ENCODE measurements at regions not wholly inside any gene's neighbourhood (a gene's known extent, or its start where the extent isn't known, plus 50 kb on each side); places are given as distances from the start of the nearest gene placed in this dataset.

DNA sequence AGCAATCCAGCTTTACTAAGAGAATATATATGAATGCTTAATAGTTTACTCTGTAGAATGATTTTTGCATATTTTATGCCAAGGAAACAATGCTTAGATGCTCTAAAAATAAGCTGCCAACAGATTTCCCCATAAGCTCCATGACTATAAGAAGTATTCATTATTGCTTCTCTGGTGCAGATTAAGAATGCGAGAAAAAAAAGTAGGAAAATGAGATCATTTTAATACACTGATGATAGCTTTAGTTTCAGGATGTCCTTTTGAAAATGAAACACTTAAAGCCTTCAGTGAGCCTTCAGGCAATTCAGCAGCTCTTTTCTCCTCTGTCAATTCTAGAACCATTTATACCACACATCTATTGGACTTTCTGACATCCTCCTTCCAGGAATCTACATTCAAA lies 735.0 kb upstream of the POT1 start:
- no peak for DNase-seq (ENCODE audit: low read depth)

DNA sequence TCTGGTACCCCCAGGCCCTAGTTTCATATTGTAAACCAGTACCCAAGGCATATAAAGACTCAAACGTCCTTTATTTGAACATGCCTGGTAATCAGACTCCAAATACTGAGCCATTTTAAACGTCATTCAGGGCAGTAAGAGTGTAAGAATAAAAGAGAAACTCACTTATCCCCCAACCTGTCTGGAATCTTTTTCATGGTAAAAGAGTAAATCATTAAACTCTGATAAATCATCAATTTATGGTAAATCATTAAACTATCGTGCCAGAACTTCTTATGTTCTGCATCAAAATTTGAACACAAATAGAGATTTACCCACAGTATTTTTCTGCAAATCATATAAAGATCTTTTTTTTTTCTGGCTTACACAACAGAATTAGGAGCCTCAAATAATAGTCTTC lies 734.3 kb upstream of the POT1 start:
- no peak for DNase-seq (ENCODE audit: low read depth)

DNA sequence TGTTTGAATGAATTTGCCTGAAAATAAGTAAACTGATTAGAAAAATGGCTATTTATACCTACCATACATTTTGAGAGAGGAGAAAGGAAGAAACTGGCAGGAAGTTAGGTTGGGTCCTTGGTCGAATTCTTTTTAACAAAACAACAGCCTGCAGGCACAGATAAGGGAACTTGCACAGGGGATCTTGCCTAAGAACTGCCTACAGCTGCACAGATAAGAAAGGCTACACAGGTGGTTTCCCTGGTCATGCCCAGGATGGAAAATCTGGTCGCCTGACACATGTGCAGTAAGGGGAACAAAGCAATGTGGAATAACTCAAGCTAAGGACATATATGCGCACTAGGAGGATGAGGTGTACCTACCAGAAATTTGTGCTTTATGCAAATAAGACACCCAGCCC lies 732.1 kb upstream of the POT1 start:
- no peak for DNase-seq (ENCODE audit: low read depth)

- DNase-seq (ENCODE audit: low read depth), result no peak
These were observed 731.4 kb upstream of the POT1 start for GRCh38 chr7:125661006-125661405.

GRCh38 chr7:125654076-125654475 lies 724.5 kb upstream of the POT1 start:
- DNase-seq (ENCODE audit: low read depth), result no peak

- no peak for DNase-seq (ENCODE audit: low read depth)
These were observed 722.4 kb upstream of the POT1 start for GRCh38 chr7:125651823-125652528.

- no peak for DNase-seq (ENCODE audit: low read depth)
These were observed 718.9 kb upstream of the POT1 start for GRCh38 chr7:125648543-125648942.

DNA sequence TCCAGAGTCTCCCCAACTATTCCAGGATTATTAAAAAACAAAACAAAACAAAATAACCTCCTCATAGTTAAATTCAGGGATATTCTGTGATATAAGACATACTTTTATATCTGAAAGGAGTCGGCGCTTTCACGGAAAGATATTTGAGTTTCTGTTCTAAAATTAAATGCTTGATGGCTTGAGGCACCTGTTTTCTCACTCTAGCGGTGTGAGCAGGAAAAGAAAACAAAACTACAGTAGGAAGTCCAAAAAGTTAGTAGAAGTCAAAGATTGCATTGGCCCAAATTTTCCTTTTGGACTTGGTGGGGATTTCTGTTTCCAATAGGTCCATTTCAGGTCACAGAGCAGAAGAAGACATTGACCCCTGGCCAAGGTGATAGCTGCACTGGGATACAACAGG lies 716.1 kb upstream of the POT1 start:
- no peak for DNase-seq (ENCODE audit: low read depth)

GRCh38 chr7:125644109-125644508 lies 714.5 kb upstream of the POT1 start:
- DNase-seq (ENCODE audit: low read depth), result no peak

- no peak for DNase-seq (ENCODE audit: low read depth)
These were observed 713.7 kb upstream of the POT1 start for GRCh38 chr7:125643302-125643701.

GRCh38 chr7:125641884-125642283 lies 712.3 kb upstream of the POT1 start:
- DNase-seq (ENCODE audit: low read depth), result no peak

- no peak for DNase-seq (ENCODE audit: low read depth)
These were observed 706.8 kb upstream of the POT1 start for GRCh38 chr7:125636320-125636962.

DNA sequence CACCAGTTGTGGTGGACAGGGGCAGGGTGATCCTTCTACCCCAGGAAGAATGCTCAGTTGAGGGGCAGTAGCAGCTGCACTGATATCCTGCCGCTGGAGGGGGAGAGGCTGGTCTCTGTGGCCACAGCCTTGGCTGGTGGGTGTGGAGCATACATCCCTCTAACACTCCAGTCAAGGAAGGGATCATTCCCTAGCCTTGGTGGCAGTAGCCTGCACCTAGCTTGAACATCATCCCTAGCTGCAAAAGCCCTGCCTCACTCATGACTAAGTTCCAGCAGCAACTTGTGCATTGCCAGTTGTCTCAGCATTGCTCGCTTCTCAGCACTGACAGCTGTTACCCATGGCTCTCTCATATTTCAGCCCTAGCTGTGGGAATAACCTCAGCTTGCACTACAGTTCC lies 688.9 kb upstream of the POT1 start:
- DNase-seq (ENCODE audit: low read depth), result no peak

DNA sequence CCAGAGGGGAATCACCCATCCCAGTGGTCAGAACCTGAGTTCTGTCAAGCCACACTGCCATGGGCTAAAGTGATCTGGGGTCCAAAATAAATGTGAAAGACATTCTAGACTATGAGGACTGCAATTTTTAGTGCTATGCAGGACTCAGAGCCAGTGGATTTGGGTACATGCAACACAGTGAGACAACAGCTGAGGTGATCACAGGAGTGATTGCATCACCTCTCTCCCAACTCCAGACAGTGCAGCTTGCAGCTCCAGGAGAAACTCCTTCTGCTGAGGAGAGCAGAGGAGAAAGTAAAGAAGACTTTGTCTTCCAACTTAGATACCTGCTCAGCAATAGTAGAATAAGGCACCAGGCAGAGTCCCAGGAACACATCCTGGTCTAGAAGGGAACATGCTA lies 682.0 kb upstream of the POT1 start:
- DNase-seq (ENCODE audit: low read depth), result no peak

DNA sequence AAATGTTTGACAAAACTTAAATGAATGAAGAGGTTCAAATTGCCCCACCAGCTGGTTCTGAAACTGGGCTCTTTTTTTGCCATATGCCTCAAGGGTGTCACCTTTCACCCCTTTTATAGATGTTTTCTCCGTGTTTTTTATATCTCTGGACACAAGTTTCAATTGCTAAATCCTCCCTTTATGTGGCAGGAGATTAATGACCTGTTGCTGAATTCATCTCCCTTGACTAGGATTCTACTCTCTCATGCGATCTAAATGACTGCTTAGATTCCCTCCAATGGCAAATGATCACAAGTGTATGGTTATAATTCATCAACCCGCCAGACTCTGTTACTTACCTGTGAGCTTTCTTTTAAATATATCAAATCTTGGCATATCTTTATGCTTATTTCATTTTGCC lies 677.0 kb upstream of the POT1 start:
- DNase-seq (ENCODE audit: low read depth), result no peak

DNA sequence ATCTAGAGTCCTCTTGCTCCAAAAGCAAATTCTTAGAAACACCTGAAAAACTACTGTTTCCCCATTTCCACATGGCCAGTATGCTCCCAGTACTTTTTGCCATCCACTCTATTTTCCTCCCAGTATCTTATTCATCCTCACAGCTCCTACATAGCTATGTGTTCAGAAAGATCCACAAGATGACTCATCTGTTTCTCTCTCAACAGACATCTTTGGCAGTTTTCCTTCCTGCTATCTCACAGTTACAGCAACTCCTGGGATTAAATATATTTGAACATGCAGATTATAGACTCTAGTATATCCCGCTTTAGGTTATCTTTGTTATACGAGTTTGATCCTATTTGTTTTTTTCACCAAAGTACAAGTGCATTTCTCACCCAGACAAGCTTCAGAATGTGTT lies 675.6 kb upstream of the POT1 start:
- DNase-seq (ENCODE audit: low read depth), result no peak

DNA sequence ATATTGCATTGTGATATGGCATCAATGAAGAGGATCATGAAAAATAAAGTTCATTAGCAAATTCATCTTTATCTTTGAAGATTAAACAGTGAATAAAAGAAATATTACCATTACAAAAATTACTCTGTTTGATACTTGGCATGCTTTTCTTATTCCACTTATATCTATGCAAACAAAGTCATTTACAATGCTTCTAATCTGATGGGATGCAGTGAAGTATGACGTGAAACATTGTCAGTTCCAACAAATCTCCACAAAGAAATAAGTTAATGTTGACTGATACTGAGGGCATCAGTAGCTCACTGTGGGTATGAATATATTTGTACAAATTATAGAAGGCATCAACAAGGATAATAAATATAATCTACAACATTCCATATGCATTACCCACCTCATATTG lies 672.8 kb upstream of the POT1 start:
- no peak for DNase-seq (ENCODE audit: low read depth)

DNA sequence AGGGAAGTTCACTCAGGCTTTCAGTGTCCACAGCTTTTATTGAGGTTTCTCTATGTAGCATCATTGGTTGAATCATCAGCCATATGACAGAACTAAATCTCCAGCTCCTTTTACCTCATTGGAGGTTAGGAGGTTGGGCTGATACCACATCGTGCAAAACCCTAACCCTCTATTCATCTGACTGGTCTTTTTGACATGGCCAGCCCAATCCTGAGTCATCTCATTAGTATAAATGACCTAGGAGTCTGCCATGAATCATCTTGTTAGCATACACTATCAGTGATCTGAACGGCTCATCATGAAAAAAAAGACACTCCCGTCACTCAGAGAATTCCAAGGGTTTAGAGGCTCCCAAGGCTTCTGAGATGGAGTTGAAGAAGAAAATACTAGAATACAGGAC lies 669.8 kb upstream of the POT1 start:
- no peak for DNase-seq (ENCODE audit: low read depth)

DNA sequence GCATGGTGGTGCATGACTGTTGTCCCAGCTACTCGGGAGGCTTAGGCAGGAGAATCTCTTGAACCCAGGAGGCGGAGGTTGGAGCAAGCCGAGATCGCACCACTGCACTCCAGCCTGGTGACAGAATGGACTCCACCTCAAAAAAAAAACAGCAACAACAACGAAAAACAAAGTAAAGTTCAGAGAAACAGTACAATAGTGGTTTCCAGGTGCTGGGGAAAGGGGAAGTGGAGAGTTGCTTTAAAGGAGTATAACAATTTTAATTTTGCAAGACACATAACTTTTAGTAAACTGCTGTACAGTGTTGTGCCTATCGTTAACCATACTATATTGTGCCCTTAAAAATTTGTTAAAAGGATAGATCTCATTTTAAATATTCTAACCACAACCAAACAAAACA lies 662.7 kb upstream of the POT1 start:
- no peak for DNase-seq (ENCODE audit: low read depth)

DNA sequence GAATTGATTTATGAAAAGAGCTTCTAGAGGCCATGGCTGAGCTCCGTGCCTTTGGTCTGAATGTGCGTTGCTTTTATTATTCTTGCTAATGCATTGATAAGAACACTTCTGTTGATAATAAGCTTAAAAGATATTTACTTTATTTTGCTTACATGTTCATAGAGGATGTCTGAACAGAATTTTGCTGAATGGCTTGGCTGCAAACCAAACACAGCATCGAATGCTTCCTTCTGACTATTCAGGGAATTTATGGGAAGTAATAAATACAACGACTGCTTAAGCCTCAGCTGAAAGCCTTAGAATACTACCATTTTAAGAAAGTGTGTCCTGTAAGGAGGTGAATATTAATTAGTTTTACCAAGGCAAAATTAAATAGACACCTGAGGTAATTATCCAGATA lies 643.5 kb upstream of the POT1 start:
- DNase-seq (ENCODE audit: low read depth), result no peak

GRCh38 chr7:125572414-125572813 lies 642.8 kb upstream of the POT1 start:
- no peak for DNase-seq (ENCODE audit: low read depth)

- DNase-seq (ENCODE audit: low read depth), result no peak
These were observed 639.2 kb upstream of the POT1 start for GRCh38 chr7:125568799-125569198.

DNA sequence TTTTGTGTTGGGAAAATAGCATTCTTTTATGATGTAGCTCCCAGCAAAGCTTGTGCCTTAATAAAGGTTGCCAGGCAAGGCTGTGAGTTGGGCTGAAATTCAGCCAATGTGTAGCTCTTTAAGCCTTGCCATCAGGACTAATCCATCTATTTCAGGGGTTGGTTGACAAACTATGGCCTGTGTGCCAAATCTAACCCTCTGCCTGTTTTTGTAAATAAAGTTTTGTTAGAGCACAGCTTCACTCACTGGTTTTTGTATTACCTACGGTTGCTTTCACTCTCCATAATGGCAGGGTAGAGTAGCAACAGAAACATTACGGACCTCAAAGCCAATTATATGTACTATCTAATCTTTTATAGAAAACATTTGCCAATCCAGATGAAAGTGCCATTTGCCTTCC lies 638.1 kb upstream of the POT1 start:
- DNase-seq (ENCODE audit: low read depth), result no peak

- DNase-seq (ENCODE audit: low read depth), result no peak
These were observed 634.4 kb upstream of the POT1 start for GRCh38 chr7:125563964-125564529.
